22Rv1 (cell line): ENCODE measurements at regions not wholly inside any gene's neighbourhood (a gene's known extent, or its start where the extent isn't known, plus 50 kb on each side); places are given as distances from the start of the nearest gene placed in this dataset.

Experiments
- H3K27ac ChIP-seq: fragments of 450-650 bp; 2 replicates; pipeline ENCODE4 v1.5.1; 2017
- ZFX ChIP-seq: fragments of 450-650 bp; IDR thresholded peaks from 2 replicates; pipeline ENCODE4 v1.6.1; 2017; ENCODE audit warnings: antibody characterized with exemption, borderline replicate concordance
- TF ChIP-seq, protein P1 (sequence below): fragments of 450-650 bp; IDR thresholded peaks from 2 replicates; pipeline ENCODE4 v1.5.1; 2017; ENCODE audit warnings: mild to moderate bottlenecking

DNA sequence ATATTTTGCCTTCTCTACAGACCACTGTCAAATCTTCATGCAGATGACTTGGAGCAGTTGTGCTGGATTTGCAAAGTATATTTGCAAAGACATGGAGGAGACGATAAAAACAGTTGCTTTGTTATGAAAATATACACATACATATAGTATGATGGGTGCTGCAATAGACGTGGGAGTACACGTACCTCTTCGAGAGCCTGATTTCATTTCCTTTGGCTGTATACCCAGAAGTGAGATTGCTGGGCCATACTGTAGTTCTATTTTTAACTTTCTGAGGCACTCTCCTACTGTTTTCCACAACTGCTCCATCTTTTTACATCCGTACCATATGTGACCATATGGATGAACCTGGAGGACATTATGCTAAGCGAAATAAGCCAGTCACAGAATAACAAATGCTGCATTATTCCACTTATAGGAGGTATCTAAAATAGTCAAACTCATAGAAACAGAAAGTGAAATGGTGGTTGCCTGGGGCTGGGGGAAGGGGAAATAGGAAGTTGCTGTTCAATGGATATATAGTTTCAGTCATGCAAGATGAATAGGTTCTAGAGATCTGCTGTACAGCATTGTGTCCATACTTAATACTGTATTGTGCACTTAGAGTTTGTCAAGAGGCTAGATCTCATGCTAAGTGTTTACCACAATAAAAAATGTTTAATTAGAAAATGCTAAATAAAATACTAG is 223.8 kb downstream of the HAO1 start:
- TF ChIP-seq, protein P1, sequence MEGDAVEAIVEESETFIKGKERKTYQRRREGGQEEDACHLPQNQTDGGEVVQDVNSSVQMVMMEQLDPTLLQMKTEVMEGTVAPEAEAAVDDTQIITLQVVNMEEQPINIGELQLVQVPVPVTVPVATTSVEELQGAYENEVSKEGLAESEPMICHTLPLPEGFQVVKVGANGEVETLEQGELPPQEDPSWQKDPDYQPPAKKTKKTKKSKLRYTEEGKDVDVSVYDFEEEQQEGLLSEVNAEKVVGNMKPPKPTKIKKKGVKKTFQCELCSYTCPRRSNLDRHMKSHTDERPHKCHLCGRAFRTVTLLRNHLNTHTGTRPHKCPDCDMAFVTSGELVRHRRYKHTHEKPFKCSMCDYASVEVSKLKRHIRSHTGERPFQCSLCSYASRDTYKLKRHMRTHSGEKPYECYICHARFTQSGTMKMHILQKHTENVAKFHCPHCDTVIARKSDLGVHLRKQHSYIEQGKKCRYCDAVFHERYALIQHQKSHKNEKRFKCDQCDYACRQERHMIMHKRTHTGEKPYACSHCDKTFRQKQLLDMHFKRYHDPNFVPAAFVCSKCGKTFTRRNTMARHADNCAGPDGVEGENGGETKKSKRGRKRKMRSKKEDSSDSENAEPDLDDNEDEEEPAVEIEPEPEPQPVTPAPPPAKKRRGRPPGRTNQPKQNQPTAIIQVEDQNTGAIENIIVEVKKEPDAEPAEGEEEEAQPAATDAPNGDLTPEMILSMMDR = no peak
- no peak for TF ChIP-seq ZFX
- no peak overlapping the region for H3K27ac ChIP-seq

DNA sequence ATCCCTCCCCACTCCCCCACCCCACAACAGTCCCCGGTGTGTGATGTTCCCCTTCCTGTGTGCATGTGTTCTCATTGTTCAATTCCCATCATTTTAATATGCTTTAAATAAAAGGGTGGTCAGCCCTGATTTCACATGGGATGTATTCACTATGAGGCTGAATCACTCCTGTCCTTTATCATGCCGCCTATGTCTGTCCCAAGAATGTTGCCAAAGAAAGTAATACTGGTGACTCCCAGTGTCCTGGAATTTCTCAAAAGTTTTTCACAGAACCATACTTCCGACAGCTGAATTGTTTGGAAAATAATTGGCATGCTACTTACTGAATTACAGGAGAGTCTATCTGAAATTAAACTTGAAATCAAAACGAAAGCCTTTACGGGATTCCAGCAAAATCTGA is 217.7 kb downstream of the HAO1 start:
- H3K27ac ChIP-seq = no peak overlapping the region
- TF ChIP-seq, protein P1 = no peak
- TF ChIP-seq ZFX = no peak

DNA sequence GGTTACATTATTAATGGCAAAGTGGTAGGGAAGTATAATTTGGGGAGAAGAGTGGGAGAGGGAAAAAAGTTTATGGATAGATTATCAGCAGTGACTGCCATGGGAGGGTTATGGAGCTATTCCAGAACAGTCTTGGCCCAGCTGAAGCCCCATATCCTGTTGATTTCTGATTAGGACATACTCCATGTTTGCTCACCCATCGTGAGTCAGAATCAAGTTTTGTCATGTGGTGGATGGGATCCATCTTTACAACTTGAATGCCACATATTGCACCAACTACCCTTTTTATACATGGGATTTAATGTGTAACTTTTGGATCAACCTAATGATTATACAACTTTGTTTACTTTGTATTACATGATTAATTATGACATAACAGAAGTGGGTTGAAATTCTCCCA is 217.0 kb downstream of the HAO1 start:
- TF ChIP-seq, protein P1 = no peak
- TF ChIP-seq ZFX = no peak

DNA sequence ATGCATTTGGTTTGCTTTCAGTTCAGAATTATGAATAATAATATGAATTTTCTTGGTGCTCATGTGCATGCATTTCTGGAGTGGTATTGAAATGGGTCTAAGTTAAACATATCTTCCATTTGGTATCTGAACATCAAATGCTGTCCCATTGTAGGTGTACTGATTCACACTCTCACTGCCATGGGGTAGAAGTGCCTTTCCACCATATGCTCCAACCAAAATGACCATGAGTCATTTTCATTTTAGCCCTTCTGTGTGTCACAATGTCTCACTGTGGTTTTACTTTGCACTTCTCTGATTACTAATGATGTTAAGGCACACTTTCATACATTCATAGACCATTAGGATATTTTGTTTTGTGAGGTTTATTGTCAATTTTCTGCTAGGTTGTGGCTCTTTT is 211.9 kb downstream of the HAO1 start:
- H3K27ac ChIP-seq = no peak overlapping the region
- no peak for TF ChIP-seq ZFX
- TF ChIP-seq, protein P1 = no peak

More for the DNA sequence above, 217.0 kb downstream of the HAO1 start:
- H3K27ac ChIP-seq = no peak overlapping the region

DNA sequence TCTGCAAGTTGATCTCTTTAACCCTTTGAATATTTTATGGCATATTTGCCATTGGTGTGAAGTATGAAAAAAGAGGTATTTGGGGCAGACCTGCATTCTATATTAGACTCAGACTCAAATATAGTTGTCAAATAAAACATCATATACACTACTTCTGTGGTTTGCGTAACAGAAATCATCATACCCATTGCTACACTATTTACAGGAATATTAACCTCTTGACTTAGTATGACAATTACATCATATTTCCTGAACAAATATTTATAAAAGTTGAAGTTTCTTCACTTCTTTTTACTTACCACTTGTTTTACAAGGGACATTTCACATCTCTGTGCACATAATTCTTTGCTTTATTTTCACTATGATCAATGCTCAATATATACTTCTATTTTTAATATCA is 206.0 kb downstream of the HAO1 start:
- H3K27ac ChIP-seq = no peak overlapping the region
- TF ChIP-seq, protein P1 = no peak
- no peak for TF ChIP-seq ZFX

DNA sequence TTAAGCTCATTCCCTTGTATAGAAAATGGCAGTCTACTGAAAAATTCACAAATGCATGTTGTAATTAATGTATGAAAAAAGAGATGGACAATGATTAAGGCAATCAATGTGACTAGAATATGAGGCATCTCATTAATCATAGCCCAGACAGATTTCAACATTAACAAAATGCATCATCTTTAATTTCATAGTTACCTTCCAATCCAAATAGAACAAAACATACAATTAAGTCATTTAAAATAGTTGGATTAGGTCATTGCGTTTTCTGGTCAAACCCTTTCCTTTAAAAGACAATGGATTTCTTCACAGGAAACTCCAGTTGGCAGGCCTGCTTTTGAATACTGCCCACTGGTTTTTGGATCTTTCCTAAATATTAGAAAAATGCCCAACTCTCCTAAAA is 203.9 kb downstream of the HAO1 start:
- TF ChIP-seq, protein P1 = no peak
- no peak for TF ChIP-seq ZFX
- H3K27ac ChIP-seq = no peak overlapping the region

DNA sequence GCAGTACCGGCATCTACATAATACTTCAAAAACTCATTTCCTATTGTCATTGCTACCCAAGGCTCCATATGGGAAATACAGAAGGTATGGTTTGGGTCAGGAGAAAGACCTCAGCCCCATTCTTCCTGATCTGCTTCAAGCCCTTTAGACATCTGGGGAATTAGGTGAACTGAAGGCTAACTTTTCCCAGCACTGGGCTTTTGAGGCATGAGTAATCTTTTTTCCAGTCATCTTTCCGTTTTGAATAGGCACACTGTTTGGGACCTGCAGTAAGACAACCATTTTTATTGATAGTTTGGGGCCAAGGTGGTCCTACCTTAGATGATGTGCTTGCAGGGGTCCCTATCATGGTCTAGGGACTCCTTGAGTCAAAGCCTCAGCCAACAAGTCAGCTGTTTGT is 198.4 kb downstream of the HAO1 start:
- TF ChIP-seq ZFX = no peak
- TF ChIP-seq, protein P1 = no peak
- no peak overlapping the region for H3K27ac ChIP-seq
